ENCODE measurements at regions not wholly inside any gene's neighbourhood (a gene's known extent, or its start where the extent isn't known, plus 50 kb on each side); places are given as distances from the start of the nearest gene placed in this dataset.

- DNase-seq (ENCODE audit: extremely low read depth in 1 of 2, low read depth in 1 of 2): no peak
Observed at GRCh38 chr16:63983401-63983800, 1138.5 kb downstream of the CDH11 start.

DNA sequence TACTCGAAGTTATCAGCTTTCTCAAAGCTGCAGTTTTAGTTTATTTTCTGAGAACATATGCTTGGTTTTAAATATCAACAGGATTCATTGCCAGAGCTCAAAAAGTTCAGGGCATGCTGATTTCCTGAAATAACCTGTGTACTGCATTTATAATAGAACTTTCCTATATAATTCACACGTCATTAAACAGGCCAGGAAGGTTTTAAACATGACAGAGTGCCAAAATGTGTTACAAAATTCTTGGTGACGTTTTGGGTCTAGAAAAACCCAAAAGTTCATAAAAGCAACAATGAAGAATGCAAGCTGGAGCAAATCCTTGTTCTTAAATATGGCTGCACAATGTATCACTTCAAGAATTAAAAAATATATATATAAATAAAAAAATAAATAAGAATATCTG, 1139.1 kb downstream of the CDH11 start:
- DNase-seq (ENCODE audit: extremely low read depth in 1 of 2, low read depth in 1 of 2): no peak

DNA sequence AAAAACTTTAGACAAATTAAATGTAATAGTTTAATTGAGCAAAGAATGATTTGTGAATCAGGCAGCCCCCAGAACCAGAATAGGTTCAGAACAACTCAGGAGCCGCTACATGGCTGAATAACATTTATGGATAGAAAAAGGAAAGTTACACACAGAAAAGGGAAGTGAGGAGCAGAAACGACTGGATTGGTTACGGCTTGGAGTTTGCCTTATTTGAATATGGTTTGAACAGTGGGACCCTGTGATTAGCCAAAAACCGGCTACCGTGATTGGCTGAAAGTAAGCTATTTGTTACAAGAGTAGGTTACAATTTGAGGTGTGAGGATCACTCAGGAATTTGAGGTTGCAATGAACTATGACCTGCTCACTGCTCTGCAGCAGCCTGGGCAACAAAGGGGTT, 1139.8 kb downstream of the CDH11 start:
- no peak for DNase-seq (ENCODE audit: extremely low read depth in 1 of 2, low read depth in 1 of 2)

DNA sequence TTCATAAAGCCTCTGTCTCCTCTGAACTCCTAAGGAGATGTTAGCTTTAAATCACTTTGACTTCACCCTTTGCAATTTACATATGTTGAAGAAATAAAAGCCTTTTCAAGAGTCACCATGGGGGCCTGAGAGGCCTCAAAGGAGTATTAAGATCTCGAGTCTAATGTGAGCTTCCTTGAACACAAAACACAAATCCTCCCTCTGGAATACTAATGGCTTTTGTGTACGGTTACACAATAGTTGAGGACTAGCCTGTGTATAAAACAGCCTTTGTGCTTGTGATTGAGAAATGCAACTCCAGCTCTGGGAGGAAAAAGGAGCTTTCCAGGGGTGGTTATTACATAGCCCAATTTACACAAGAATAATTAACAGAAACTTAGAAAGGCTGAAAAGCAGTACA, 1140.2 kb downstream of the CDH11 start:
- no peak for DNase-seq (ENCODE audit: extremely low read depth in 1 of 2, low read depth in 1 of 2)

DNA sequence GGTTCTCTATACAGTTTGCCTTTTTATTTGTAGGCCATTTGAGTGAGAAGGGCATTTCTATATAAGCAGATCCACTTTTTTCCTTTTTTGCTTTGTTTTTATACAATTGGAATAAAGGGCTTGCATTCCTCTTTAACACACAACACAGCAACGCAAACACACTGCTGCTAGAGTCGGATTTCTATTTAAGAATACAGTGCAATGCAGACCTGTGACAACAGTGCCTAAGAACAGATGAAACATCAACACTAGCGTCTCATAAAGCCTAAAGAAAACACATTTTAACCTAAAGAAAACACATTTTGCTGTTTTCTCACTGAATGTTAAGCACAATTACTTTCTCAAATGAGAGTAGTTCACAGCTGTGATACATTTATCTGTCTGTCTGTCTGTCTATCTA, 1141.1 kb downstream of the CDH11 start:
- DNase-seq (ENCODE audit: extremely low read depth in 1 of 2, low read depth in 1 of 2): no peak

DNA sequence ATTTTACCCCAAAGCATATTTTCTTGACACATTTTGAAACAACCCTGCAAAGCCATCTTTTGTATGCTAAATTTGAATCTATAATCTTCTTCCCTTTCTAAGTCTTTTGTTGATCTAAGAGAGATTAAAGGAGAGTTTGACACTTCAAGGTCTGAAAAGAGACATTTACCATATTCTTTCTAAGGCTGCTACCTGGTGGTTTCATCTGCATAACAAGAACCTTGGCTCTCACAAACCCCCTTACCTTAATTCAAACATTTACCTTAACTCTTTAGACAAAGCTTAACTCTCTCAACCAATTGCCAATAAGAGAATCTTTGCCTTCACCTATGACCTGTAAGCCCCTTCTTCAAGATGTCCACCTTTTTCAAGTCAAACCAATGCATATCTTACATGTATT, 1143.6 kb downstream of the CDH11 start:
- DNase-seq (ENCODE audit: extremely low read depth in 1 of 2, low read depth in 1 of 2): no peak

DNA sequence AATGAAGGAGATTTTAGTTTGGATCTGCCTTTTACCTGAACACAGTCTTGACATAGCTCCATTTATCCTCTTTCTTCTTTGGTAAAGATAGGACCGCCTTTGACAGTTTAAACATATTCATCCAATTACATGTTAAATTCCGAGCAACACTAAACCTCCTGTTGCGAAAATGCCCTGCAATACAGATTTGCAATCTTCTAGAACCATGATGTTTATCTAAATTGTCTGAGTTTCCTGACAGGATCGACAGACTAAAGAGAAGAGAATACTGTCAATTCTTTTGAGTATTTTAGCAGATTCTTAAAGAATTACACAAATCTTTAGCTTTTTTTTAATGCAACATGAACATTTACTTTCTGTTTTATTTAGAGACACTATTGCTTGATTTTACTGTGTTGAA, 1145.5 kb downstream of the CDH11 start:
- no peak for DNase-seq (ENCODE audit: extremely low read depth in 1 of 2, low read depth in 1 of 2)

GRCh38 chr16:63975669-63976068, 1146.2 kb downstream of the CDH11 start:
- DNase-seq (ENCODE audit: extremely low read depth in 1 of 2, low read depth in 1 of 2): no peak

DNA sequence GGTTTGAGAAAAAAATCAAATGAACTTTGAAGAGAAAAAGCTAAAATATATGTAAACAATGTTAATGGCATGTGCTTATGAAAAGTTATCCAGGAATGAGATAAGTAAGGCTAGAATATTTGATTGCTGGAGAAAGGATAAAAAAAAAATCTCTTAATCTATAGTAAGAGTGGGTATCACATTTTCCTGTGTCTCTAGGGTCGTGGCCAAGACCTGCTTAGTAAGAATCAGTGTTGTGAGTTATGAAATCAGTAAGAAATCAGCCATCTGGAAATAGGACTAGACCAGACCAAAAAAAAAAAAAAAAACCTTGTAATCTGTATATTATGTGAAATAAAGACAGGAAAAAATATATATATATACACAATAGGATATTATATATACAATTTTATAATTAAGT, 1153.9 kb downstream of the CDH11 start:
- DNase-seq (ENCODE audit: extremely low read depth in 1 of 2, low read depth in 1 of 2): no peak

- DNase-seq (ENCODE audit: extremely low read depth in 1 of 2, low read depth in 1 of 2): no peak
Observed at GRCh38 chr16:63960321-63960720, 1161.5 kb downstream of the CDH11 start.

- no peak for DNase-seq (ENCODE audit: extremely low read depth in 1 of 2, low read depth in 1 of 2)
Observed at GRCh38 chr16:63947022-63947421, 1174.8 kb downstream of the CDH11 start.

- no peak for DNase-seq (ENCODE audit: extremely low read depth in 1 of 2, low read depth in 1 of 2)
Observed at GRCh38 chr16:63945806-63946205, 1176.1 kb downstream of the CDH11 start.

GRCh38 chr16:63943566-63943965, 1178.3 kb downstream of the CDH11 start:
- no peak for DNase-seq (ENCODE audit: extremely low read depth in 1 of 2, low read depth in 1 of 2)

GRCh38 chr16:63938661-63939060, 1183.2 kb downstream of the CDH11 start:
- no peak for DNase-seq (ENCODE audit: extremely low read depth in 1 of 2, low read depth in 1 of 2)

DNA sequence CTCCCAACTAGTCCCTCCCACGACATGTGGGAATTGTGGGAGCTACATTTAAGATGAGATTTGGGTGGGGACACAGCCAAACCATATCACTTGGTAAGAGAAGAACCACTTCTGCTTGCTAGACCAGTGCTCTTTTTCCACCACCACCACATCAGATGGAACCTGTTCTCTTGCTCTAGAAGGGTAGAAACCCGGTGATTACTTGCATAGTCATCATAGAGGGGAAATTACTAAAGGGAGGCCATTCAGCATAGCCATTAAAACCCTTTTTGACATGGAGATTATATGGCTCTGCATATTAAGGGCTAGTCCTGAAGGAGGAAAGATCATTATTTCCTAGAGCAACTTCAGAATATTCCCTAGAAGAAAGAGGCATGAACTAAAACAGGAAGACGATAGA, 1188.0 kb downstream of the CDH11 start:
- no peak for DNase-seq (ENCODE audit: extremely low read depth in 1 of 2, low read depth in 1 of 2)

GRCh38 chr16:63928421-63928820, 1193.4 kb downstream of the CDH11 start:
- no peak for DNase-seq (ENCODE audit: extremely low read depth in 1 of 2, low read depth in 1 of 2)

DNA sequence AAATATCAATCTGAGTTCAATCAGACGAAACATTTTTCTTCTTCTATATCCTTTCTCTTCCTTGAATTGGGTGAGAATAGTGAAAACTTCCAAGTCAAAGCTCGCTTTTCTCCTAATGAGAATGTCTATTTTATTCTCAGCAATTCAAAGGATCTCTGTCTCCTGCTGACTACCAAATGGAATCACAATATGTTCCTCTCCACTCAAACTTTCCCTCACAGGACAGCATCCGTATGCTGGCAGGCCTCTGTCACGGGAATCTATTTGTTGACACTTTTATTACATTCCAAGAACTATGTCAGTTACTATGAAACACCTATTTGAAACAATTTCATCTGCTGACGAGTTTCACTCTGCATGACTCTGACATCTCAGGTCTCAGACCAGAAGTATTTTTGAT, 1196.6 kb downstream of the CDH11 start:
- no peak for DNase-seq (ENCODE audit: extremely low read depth in 1 of 2, low read depth in 1 of 2)

- no peak for DNase-seq (ENCODE audit: extremely low read depth in 1 of 2, low read depth in 1 of 2)
Observed at GRCh38 chr16:63922560-63922959, 1199.3 kb downstream of the CDH11 start.

- no peak for DNase-seq (ENCODE audit: extremely low read depth in 1 of 2, low read depth in 1 of 2)
Observed at GRCh38 chr16:63921737-63922295, 1200.0 kb downstream of the CDH11 start.

DNA sequence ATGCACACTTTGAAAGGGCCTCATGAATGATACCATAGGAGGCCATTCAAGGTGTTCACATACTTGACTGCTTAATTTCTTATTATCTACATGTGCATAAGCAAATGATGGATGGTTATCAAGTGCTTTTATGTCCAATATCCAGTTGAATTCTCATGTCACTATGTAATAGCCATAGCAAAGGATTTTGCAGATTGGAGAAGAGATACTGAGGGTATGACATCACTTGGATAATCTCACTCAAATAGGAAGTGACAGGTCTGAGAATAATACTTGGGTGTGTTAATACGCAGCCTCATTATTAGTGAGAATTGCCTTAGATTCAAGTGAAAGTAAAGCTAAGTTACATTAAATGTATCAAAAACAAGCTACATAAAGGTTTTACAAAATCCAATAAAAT, 1208.6 kb downstream of the CDH11 start:
- no peak for DNase-seq (ENCODE audit: extremely low read depth in 1 of 2, low read depth in 1 of 2)

DNA sequence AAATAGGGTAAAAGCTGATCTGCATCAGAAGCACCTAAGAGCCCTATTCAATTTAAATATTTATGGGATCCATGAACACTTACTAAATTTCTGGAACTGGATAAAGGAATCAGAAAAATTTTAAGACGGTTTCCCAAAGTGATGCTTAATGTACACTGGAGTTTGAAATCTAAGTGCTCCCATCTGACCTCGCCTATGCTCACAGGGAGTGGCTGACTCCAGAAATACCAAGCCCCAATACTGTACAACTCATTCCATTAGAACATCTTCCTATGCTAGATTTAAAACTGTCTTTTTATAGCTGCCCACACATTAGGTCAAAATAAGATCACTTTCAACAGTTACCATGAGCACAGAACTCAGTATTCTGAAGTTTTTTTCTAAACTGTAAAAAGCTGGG, 1214.6 kb downstream of the CDH11 start:
- DNase-seq (ENCODE audit: extremely low read depth in 1 of 2, low read depth in 1 of 2): no peak

DNA sequence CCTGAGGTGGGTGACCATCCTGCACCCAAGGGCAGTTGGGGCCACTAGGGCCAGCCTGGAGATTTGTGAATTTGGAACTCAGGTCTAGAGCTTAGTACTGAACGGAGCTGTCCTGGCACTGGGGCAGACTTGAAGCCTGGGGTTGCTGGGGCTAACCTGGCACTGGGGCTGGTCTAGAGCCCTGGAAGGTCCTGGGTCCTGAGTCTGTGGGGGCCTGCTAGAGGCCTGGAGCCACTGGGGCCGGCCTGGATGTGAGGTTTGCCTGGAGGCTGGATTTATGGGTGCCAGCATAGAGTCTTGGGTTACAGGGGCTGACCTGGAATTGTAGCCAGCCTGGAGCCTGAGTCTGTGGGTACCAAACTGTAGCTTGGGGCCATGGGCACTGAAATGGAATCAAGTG, 1216.9 kb downstream of the CDH11 start:
- no peak for DNase-seq (ENCODE audit: extremely low read depth in 1 of 2, low read depth in 1 of 2)

DNA sequence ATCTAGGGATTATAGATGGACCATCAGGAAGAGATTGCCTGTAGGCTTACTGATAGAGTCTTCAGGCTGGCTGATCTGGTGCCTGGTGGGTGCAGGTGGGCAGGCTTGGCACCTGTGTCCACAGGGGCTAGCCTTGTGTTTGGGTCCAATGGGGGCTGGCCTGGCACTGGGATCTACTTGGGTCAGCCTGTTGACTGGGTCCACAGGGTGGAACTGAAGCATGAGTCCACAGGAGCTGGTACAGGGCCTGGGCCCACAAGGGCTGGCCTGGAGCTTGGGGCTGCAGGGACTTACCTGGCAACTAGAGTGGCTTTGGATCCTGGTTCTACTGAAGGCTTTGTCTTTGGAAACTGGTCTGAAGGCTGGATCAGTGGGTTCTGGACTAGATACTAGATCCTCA, 1217.7 kb downstream of the CDH11 start:
- DNase-seq (ENCODE audit: extremely low read depth in 1 of 2, low read depth in 1 of 2): no peak

Data from stimulated activated CD8-positive, alpha-beta memory T cell treated with anti-CD3 and anti-CD28 coated beads, Interleukin-7, amount 100 ng/mL, for 48 hours (primary cell).